ENCODE measurements at regions not wholly inside any gene's neighbourhood (a gene's known extent, or its start where the extent isn't known, plus 50 kb on each side); places are given as distances from the start of the nearest gene placed in this dataset.

DNA sequence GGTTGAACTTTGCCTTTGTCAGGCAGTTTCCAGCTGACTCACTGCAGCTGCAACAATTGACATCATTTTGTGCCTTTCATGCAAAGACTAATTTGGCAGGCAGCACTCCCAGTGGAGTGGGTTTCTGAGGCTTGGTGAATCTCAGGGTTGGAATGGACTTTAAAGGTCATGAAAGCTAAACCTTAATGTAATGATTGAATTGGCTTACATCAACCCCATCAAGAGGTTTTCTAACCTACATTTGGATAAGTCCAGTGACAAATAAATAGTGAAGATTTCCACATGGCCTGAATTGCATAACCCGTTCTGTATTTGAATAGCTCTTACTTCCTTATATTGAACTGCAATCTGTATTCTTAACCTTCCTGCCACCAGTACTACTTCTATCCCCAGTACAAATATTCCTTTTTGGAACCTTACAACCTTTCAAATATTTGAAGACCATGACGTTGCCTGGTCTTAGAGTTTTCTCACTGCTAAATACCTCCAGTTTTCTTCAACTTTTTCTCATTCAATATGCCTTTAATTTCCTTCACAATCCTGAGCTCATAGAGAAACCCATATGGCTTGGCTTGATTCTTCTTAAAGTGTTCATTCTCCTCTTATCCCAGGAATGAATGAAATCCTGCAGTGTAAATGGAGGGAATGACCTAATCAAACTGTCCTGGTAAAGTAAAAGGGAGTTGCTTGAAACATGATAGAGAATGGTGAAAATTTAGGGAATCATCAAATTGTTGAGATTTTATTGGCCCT lies 168.1 kb upstream of the NOVA1 start:
- no peaks in the 10 kb centered on the region for H3K9me3 ChIP-seq
- ATAC-seq (peak; percentile 37), DNase-seq (peak in 1 of 3 donors; percentile 15)
- TF ChIP-seq CTCF (IDR thresholded peaks at IDR 0.05), result no peak
- H3K4me3 ChIP-seq, result no peak overlapping the region
- H3K36me3 ChIP-seq (ENCODE audit: low read depth), result no peaks in the 10 kb centered on the region
- no peaks in the 10 kb centered on the region for H3K4me1 ChIP-seq (ENCODE audit: low read depth)
- intact Hi-C loops (cut with DNase I, micrococcal nuclease), result no loop called here

DNA sequence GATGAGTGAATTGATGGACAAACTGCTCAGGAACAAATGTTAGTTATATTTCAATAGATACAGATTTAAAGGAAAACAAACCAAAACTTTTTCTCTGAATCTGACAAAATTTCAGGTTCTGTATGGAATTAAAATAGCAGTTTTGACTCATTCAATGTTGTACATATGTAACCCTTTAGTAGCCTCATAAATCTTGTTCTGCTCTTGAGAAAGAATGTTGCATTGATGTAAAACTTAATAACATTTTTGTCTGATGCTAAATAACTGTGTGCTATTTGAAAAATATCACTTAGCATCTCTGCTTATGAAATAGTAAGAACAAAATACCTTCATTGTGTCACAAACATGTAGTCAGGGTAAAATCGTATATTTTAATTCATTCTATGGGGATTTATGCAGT lies 168.9 kb upstream of the NOVA1 start:
- H3K36me3 ChIP-seq (ENCODE audit: low read depth), result no peaks in the 10 kb centered on the region
- ATAC-seq, result no peak
- no peak overlapping the region for H3K4me3 ChIP-seq
- DNase-seq, result no peak
- H3K4me1 ChIP-seq (ENCODE audit: low read depth), result no peaks in the 10 kb centered on the region
- H3K9me3 ChIP-seq, result no peaks in the 10 kb centered on the region
- no peak for TF ChIP-seq CTCF (IDR thresholded peaks at IDR 0.05)
- intact Hi-C loops (cut with DNase I, micrococcal nuclease), result no loop called here

DNA sequence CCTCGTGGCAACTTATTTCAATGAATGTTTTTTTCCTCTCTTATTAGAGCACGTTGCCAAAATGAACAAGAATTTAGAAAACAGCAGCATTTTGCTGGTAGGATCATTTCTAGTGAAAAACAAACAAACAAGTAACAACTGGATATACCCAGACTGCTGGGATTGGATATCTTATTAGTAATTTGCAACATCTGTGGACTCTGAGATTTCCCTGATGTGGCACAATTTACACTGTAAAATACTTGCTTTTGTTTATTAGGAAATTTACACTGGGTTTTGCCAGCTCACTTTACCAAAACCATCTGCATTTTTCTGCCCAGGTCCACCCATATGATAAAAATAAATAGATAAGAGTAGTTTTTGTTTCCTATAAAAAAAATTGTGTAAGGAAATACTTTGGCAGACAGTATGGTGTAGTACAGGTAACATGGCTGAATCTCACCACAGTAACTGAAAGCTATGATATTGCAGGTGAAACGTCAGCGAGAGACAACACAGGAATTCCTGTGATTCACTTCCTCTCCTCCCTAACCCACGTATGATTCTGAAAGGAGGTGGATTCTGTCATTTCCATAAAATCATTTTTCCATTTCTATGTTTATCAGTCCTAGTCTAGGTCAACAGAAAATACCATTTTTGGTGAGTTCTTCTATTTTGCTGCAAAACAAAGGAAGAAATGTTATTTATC lies 176.2 kb upstream of the NOVA1 start:
- no peak for TF ChIP-seq CTCF (IDR thresholded peaks at IDR 0.05)
- no peaks in the 10 kb centered on the region for H3K36me3 ChIP-seq (ENCODE audit: low read depth)
- H3K9me3 ChIP-seq, result no peaks in the 10 kb centered on the region
- no peaks in the 10 kb centered on the region for H3K4me1 ChIP-seq (ENCODE audit: low read depth)
- intact Hi-C loops (cut with DNase I, micrococcal nuclease), result no loop called here
- H3K4me3 ChIP-seq, result no peak overlapping the region
- no peak for DNase-seq
- ATAC-seq, result no peak

DNA sequence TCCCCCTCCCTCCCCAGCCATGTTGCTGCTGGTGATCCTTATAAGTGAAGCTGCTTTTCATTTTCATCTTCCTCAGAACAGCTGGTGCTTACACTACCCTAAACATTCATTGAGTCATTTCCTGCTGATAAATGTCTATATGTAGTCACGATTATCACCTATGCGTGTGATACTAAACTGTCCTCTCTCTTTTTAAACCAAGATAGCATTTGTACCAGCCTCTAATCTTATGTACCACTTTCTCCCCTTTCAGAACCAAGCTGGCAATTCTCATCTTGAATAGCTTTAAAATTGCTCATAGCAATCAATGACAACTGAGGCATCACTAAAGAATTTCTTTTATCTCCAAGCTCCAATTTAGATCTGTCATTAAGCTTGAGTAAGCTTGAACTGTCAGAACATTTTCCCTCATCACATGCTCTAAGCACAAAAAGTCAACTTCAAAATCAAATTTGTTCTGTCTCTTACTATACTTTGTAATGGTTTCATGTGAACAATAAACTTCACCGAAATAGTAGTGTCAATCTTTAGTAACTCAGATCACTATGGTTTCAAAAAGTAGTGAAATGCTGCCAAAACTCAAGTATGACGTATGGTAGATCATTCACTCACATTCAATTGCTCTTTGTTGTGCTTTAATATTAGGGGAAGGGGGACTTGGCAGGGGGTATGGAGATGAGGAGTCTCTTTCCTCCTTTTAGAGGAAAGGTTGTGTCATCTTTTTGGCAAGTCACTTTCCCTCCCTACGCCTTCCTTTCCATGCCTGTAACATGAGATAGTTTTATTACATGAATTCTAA lies 178.1 kb upstream of the NOVA1 start:
- ATAC-seq (no peak), DNase-seq (no peak)
- intact Hi-C loops (cut with DNase I, micrococcal nuclease), result no loop called here
- Histone ChIP-seq H3K4me1 (ENCODE audit: low read depth) (no peaks in the 10 kb centered on the region), H3K4me3 (no peak overlapping the region), H3K9me3 (no peaks in the 10 kb centered on the region), H3K36me3 (ENCODE audit: low read depth) (no peaks in the 10 kb centered on the region)
- TF ChIP-seq CTCF (IDR thresholded peaks at IDR 0.05), result no peak

DNA sequence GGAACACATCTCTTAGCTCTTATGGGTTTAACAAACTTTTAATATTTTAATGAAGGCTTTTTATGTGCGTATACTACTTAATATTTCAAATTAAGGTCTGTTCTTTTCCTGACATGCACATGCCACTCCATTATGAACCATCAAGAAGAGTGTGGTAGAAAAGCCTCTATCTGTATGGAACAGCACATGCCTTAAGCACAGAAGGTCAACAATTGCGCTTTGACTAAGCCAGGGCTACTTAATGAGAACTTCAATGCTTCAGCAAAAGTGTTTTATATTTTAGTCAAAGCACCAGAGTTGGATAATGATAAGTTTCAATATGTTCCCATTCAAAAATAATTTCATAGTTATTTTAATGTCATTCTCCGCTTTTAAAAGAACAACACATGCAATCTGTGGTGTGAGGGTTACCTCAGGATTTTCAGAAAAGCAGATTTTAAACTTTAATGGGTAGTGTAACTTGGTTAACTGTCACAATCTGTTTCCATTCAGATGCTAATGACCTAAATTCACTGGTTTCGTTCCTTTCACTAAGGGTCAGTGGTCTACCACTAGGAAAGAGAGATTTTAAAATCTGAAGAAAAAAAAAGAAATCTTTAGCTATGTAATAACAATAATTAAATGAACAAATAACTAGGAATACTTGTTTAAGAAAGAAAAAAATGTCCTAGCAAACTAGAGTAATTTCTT lies 193.4 kb upstream of the NOVA1 start:
- TF ChIP-seq CTCF (IDR thresholded peaks at IDR 0.05), result no peak
- DNase-seq, result no peak
- Histone ChIP-seq H3K4me3 (no peak overlapping the region), H3K36me3 (ENCODE audit: low read depth) (no peaks in the 10 kb centered on the region), H3K4me1 (ENCODE audit: low read depth) (no peaks in the 10 kb centered on the region), H3K9me3 (no peaks in the 10 kb centered on the region)
- no peak for ATAC-seq
- intact Hi-C loops (cut with DNase I, micrococcal nuclease), result no loop called here
